Upper lobe of left lung (tissue), 4 donors: ENCODE measurements at regions not wholly inside any gene's neighbourhood (a gene's known extent, or its start where the extent isn't known, plus 50 kb on each side); places are given as distances from the start of the nearest gene placed in this dataset.

Experiments
- CTCF ChIP-seq, 6 experiments: fragments of 450-650 bp in 4 of 6; fragments of 200-600 bp in 2 of 6; sonication (generic) in 2 of 6; IDR thresholded peaks; one replicate each; pipeline ENCODE4 v1.5.1; 2016 to 2019; ENCODE audit warnings: antibody characterized with exemption in 6 of 6
- EP300 ChIP-seq, 4 donors: sonication (generic); formaldehyde crosslinking; IDR thresholded peaks; one replicate each; pipeline ENCODE4 v1.5.1; 2017; ENCODE audit warnings: antibody characterized with exemption in 4 of 4, control low read depth in 2 of 4
- POLR2A ChIP-seq, 4 donors: fragments of 450-650 bp; IDR thresholded peaks; one replicate each; pipeline ENCODE4 v1.5.1; 2016 to 2017; ENCODE audit warnings: antibody characterized with exemption in 4 of 4, mild to moderate bottlenecking in 2 of 4
- POLR2AphosphoS5 ChIP-seq, 2 donors: sonication (generic); formaldehyde crosslinking; IDR thresholded peaks; one replicate each; pipeline ENCODE4 v1.5.1; 2017; ENCODE audit warnings: antibody characterized with exemption in 2 of 2

GRCh38 chr5:5605170-5605764 lies 182.8 kb downstream of the ICE1 start:
- TF ChIP-seq CTCF (IDR thresholded peaks at IDR 0.05): no peak
- no peak for TF ChIP-seq POLR2A (IDR thresholded peaks at IDR 0.05)
- TF ChIP-seq EP300 (IDR thresholded peaks at IDR 0.05): no peak
- no peak for TF ChIP-seq POLR2AphosphoS5 (IDR thresholded peaks at IDR 0.05)
